Jurkat, Clone E6-1 (cell line): ENCODE measurements at regions not wholly inside any gene's neighbourhood (a gene's known extent, or its start where the extent isn't known, plus 50 kb on each side); places are given as distances from the start of the nearest gene placed in this dataset.

ENCODE experiments used
- DNase-seq: peaks from one replicate; pipeline ENCODE4 v3.0.0-alpha.2; 2011; ENCODE audit warnings: low read depth, low spot score
- H3K4me3 ChIP-seq: 2 replicates; pipeline ENCODE4 v1.5.1; 2011; ENCODE audit warnings: mild to moderate bottlenecking, low read length, control low read depth, moderate library complexity

- no peak overlapping the region for H3K4me3 ChIP-seq
- no peak for DNase-seq
These were observed 231.3 kb upstream of the PDE10A start for GRCh38 chr6:165894171-165894825.

GRCh38 chr6:165893431-165893830 lies 230.4 kb upstream of the PDE10A start:
- no peak for DNase-seq
- no peak overlapping the region for H3K4me3 ChIP-seq

GRCh38 chr6:165891320-165891719 lies 228.3 kb upstream of the PDE10A start:
- no peak for DNase-seq
- no peak overlapping the region for H3K4me3 ChIP-seq

- DNase-seq, result no peak
- no peak overlapping the region for H3K4me3 ChIP-seq
These were observed 227.3 kb upstream of the PDE10A start for GRCh38 chr6:165890404-165890735.

- no peak overlapping the region for H3K4me3 ChIP-seq
- peak; percentile 25 for DNase-seq
These were observed 226.8 kb upstream of the PDE10A start for GRCh38 chr6:165889636-165890403.

GRCh38 chr6:165886169-165886568 lies 223.1 kb upstream of the PDE10A start:
- H3K4me3 ChIP-seq, result no peak overlapping the region
- DNase-seq, result no peak

- peak; percentile 80 for DNase-seq
- H3K4me3 ChIP-seq, result no peak overlapping the region
These were observed 222.0 kb upstream of the PDE10A start for GRCh38 chr6:165884813-165885765.

- no peak overlapping the region for H3K4me3 ChIP-seq
- no peak for DNase-seq
These were observed 221.0 kb upstream of the PDE10A start for GRCh38 chr6:165883851-165884640.

GRCh38 chr6:165881806-165882205 lies 218.8 kb upstream of the PDE10A start:
- DNase-seq, result no peak
- no peak overlapping the region for H3K4me3 ChIP-seq

- H3K4me3 ChIP-seq, result no peak overlapping the region
- no peak for DNase-seq
These were observed 217.6 kb upstream of the PDE10A start for GRCh38 chr6:165880686-165881085.

GRCh38 chr6:165877773-165878172 lies 214.7 kb upstream of the PDE10A start:
- H3K4me3 ChIP-seq, result no peak overlapping the region
- no peak for DNase-seq

GRCh38 chr6:165877192-165877591 lies 214.2 kb upstream of the PDE10A start:
- DNase-seq, result no peak
- no peak overlapping the region for H3K4me3 ChIP-seq

GRCh38 chr6:165876588-165876987 lies 213.5 kb upstream of the PDE10A start:
- DNase-seq, result no peak
- no peak overlapping the region for H3K4me3 ChIP-seq

- no peak for DNase-seq
- H3K4me3 ChIP-seq, result no peak overlapping the region
These were observed 212.9 kb upstream of the PDE10A start for GRCh38 chr6:165875946-165876345.

GRCh38 chr6:165873976-165874375 lies 210.9 kb upstream of the PDE10A start:
- no peak overlapping the region for H3K4me3 ChIP-seq
- DNase-seq, result no peak

GRCh38 chr6:165872811-165873210 lies 209.8 kb upstream of the PDE10A start:
- no peak overlapping the region for H3K4me3 ChIP-seq
- DNase-seq, result no peak

GRCh38 chr6:165872311-165872710 lies 209.3 kb upstream of the PDE10A start:
- no peak overlapping the region for H3K4me3 ChIP-seq
- DNase-seq, result no peak

- no peak for DNase-seq
- no peak overlapping the region for H3K4me3 ChIP-seq
These were observed 208.5 kb upstream of the PDE10A start for GRCh38 chr6:165871571-165871970.

GRCh38 chr6:165869526-165869925 lies 206.5 kb upstream of the PDE10A start:
- no peak for DNase-seq
- no peak overlapping the region for H3K4me3 ChIP-seq
